ENCODE measurements at regions not wholly inside any gene's neighbourhood (a gene's known extent, or its start where the extent isn't known, plus 50 kb on each side); places are given as distances from the start of the nearest gene placed in this dataset.
"Not testable (repeated sequence)": the region's sequence is repeated elsewhere in the genome, so short reads cannot be mapped to it uniquely, and the experiment has no call there.

- H3K27me3 ChIP-seq (ENCODE audit: low read depth, low read length), result peaks cover 2% of the 10 kb centered on the region; the same call in 1 of the 2 replicates
Measured at GRCh38 chr15:22262613-22263020, 182.3 kb downstream of the OR4M2 start.

DNA sequence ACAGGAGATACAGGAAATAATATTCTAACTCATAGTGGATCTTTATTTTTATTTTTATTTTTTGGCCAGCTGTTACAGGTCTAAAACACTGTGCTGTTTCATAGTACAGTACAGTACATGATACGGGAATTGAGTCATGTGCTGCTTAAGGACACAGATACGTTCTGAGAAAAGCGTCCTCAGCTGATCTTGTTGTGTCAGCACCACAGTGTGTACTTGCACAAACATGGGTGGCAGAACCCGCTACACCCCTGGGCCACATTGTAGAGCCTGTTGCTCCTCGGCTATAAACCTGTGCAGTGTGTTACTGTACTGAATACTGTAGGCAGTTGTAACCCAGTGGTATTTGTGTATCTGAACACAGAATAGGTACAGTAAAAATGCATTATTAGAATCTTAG lies 183.4 kb downstream of the OR4M2 start:
- H3K9ac ChIP-seq (ENCODE audit: low read length), result no peak overlapping the region
- no peak overlapping the region for H3K4me3 ChIP-seq (ENCODE audit: low read length)
- peaks cover 3% of the 10 kb centered on the region; the same call in 1 of the 2 replicates for H3K4me1 ChIP-seq (ENCODE audit: low read length)
- no peaks in the 10 kb centered on the region for H3K79me2 ChIP-seq (ENCODE audit: low read length)
- no peak overlapping the region for H3K27ac ChIP-seq (ENCODE audit: low read length)
- no peaks in the 10 kb centered on the region for H4K20me1 ChIP-seq (ENCODE audit: insufficient read depth, low read length)
- TF ChIP-seq EZH2phosphoT487 (IDR thresholded peaks at IDR 0.05; ENCODE audit: low read depth), result no peak
- TF ChIP-seq, protein P1, sequence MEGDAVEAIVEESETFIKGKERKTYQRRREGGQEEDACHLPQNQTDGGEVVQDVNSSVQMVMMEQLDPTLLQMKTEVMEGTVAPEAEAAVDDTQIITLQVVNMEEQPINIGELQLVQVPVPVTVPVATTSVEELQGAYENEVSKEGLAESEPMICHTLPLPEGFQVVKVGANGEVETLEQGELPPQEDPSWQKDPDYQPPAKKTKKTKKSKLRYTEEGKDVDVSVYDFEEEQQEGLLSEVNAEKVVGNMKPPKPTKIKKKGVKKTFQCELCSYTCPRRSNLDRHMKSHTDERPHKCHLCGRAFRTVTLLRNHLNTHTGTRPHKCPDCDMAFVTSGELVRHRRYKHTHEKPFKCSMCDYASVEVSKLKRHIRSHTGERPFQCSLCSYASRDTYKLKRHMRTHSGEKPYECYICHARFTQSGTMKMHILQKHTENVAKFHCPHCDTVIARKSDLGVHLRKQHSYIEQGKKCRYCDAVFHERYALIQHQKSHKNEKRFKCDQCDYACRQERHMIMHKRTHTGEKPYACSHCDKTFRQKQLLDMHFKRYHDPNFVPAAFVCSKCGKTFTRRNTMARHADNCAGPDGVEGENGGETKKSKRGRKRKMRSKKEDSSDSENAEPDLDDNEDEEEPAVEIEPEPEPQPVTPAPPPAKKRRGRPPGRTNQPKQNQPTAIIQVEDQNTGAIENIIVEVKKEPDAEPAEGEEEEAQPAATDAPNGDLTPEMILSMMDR (IDR thresholded peaks at IDR 0.05; ENCODE audit: low read depth, low read length), result no peak
- H3K27me3 ChIP-seq (ENCODE audit: low read depth, low read length), result peaks cover 2% of the 10 kb centered on the region; the same call in 1 of the 2 replicates
- H3K4me2 ChIP-seq (ENCODE audit: low read length), result no peak overlapping the region
- H3K9me3 ChIP-seq (ENCODE audit: insufficient read depth, low read length), result no peaks in the 10 kb centered on the region
- no peak overlapping the region for H2AFZ ChIP-seq (ENCODE audit: low read depth, low read length)
- H3K36me3 ChIP-seq (replicated peaks; ENCODE audit: low read depth, low read length), result no peaks in the 10 kb centered on the region

More at GRCh38 chr15:22262613-22263020, 182.3 kb downstream of the OR4M2 start:
- H3K4me1 ChIP-seq (ENCODE audit: low read length), result no peaks in the 10 kb centered on the region
- H3K79me2 ChIP-seq (ENCODE audit: low read length), result no peaks in the 10 kb centered on the region
- H3K9me3 ChIP-seq (ENCODE audit: insufficient read depth, low read length), result no peaks in the 10 kb centered on the region
- TF ChIP-seq, protein P1 (IDR thresholded peaks at IDR 0.05; ENCODE audit: low read depth, low read length), result no peak
- no peak for TF ChIP-seq EZH2phosphoT487 (IDR thresholded peaks at IDR 0.05; ENCODE audit: low read depth)
- H2AFZ ChIP-seq (ENCODE audit: low read depth, low read length), result no peak overlapping the region
- H3K4me3 ChIP-seq (ENCODE audit: low read length), result no peak overlapping the region
- no peaks in the 10 kb centered on the region for H4K20me1 ChIP-seq (ENCODE audit: insufficient read depth, low read length)
- H3K4me2 ChIP-seq (ENCODE audit: low read length), result no peak overlapping the region
- H3K9ac ChIP-seq (ENCODE audit: low read length), result no peak overlapping the region
- no peak overlapping the region for H3K27ac ChIP-seq (ENCODE audit: low read length)
- no peaks in the 10 kb centered on the region for H3K36me3 ChIP-seq (replicated peaks; ENCODE audit: low read depth, low read length)

DNA sequence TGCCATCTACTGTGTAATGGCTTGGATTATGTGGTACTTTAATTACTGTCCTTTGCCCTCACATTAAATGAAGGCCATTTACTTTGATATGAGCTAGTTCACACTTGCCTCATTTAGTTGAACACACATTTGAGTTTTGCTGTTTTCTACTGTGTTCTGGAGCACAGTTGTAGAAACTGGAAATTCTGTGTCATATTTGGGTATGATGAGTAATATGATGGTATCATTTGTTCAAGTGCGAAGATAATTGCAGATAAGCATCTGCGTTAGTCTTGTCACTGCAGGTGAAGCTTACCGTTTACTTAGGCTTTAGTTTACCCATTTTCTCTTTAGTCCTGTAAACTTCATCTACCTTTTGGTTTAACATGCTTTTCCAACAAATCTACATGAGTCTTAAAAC lies 183.9 kb downstream of the OR4M2 start:
- not testable (repeated sequence) for H3K9me3 ChIP-seq (ENCODE audit: insufficient read depth, low read length); H3K9ac ChIP-seq (ENCODE audit: low read length); H3K4me1 ChIP-seq (ENCODE audit: low read length); H3K36me3 ChIP-seq (replicated peaks; ENCODE audit: low read depth, low read length); H3K4me2 ChIP-seq (ENCODE audit: low read length); H3K27ac ChIP-seq (ENCODE audit: low read length); H3K79me2 ChIP-seq (ENCODE audit: low read length); H3K27me3 ChIP-seq (ENCODE audit: low read depth, low read length); H2AFZ ChIP-seq (ENCODE audit: low read depth, low read length); H4K20me1 ChIP-seq (ENCODE audit: insufficient read depth, low read length); H3K4me3 ChIP-seq (ENCODE audit: low read length)

GRCh38 chr15:22265056-22265945 lies 185.0 kb downstream of the OR4M2 start:
- H3K36me3 ChIP-seq (replicated peaks; ENCODE audit: low read depth, low read length), result no peaks in the 10 kb centered on the region
- peaks cover 7% of the 10 kb centered on the region; the same call in 1 of the 2 replicates for H3K4me1 ChIP-seq (ENCODE audit: low read length)
- no peaks in the 10 kb centered on the region for H3K79me2 ChIP-seq (ENCODE audit: low read length)
- H3K9ac ChIP-seq (ENCODE audit: low read length), result no peak overlapping the region
- no peak overlapping the region for H2AFZ ChIP-seq (ENCODE audit: low read depth, low read length)
- no peak overlapping the region for H3K27ac ChIP-seq (ENCODE audit: low read length)
- H4K20me1 ChIP-seq (ENCODE audit: insufficient read depth, low read length), result no peaks in the 10 kb centered on the region
- no peak overlapping the region for H3K4me3 ChIP-seq (ENCODE audit: low read length)
- peaks cover 2% of the 10 kb centered on the region; the same call in 1 of the 2 replicates for H3K27me3 ChIP-seq (ENCODE audit: low read depth, low read length)
- no peaks in the 10 kb centered on the region for H3K9me3 ChIP-seq (ENCODE audit: insufficient read depth, low read length)
- no peak for TF ChIP-seq EZH2phosphoT487 (IDR thresholded peaks at IDR 0.05; ENCODE audit: low read depth)
- TF ChIP-seq, protein P1 (IDR thresholded peaks at IDR 0.05; ENCODE audit: low read depth, low read length), result no peak
- H3K4me2 ChIP-seq (ENCODE audit: low read length), result no peak overlapping the region

Measured in OCI-LY3 (cell line).